HG02623 (cell line): ENCODE measurements at regions not wholly inside any gene's neighbourhood (a gene's known extent, or its start where the extent isn't known, plus 50 kb on each side); places are given as distances from the start of the nearest gene placed in this dataset.
"Not testable (repeated sequence)": the region's sequence is repeated elsewhere in the genome, so short reads cannot be mapped to it uniquely, and the experiment has no call there.

Experiments
- ATAC-seq: cut with Tn5 transposase; IDR thresholded peaks from one replicate; pipeline ENCODE4 v1.9.1; 2021; ENCODE audit warnings: moderate library complexity; ENCODE audit not compliant: unreplicated experiment

DNA sequence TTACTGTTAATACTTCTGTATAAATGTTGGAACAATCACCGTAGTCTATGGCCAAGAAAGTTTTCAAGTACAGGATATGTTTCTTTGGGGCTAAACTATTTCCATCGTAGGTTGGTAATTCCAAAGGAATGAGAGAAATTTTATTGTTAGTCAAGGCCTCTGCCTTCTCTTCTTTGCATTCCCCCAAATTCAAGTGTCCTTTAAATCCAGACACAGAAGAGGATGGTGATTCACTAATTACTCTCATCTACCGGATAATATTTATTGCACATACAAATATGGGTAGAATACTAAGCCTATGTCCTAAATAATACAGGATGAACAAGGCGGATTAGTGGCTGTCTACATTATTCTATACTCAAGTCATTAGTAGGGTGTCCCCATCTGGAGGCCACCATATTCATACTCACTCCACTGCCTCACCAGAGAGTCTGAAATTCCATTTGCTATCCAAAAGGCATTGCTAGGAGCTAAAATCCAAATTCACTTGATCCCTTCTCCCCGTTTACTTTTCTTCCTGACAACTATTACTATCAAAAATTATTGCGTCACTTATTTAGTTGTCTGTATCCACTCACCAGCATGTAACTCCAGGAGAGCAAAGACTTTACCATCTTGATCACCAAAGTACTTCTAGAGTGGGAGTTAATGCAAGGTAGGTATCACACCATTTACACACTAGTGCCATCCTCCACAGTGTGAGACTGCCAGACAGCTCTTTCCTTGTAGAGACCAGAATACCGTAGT is 82.4 kb upstream of the SGCG start:
- ATAC-seq = no peak

DNA sequence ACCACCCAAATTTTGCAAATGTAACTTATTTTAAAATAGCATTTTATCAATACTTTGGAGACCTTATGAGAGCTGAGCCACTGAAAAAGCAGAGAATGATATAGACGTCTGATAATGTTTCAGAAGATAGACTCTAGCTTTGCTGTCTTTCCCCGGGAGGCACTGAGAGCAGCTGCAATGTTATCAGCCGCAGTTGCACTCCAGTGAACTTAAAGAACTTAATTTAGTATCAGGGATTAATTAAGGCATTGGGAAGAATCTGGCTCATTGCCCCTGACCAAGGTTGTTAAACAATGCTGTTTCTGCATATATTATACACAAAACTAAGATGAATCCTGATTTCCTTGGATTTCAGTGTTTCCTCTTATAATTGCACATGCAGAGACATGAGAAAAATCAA is 75.7 kb upstream of the SGCG start:
- no peak for ATAC-seq

DNA sequence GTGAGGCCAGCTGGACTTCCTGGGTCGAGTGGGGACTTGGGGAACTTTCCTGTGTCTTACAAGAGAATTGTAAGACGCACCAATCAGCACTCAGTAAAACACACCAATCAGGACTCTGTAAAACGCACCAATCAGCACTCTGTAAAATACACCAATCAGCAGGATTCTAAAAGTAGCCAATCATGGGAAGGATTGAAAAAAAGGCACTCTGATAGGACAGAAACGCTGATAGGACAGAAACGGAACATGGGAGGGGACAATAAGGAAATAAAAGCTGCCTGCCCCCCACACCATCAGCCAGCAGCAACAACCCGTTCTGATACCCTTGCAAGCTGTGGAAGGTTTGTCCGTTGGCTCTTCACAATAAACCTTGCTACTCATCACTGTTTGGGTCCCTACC is 73.1 kb upstream of the SGCG start:
- no peak for ATAC-seq

GRCh38 chr13:23119131-23119530 is 61.6 kb upstream of the SGCG start:
- no peak for ATAC-seq

- not testable (repeated sequence) for ATAC-seq
Observed at GRCh38 chr13:23127540-23127939, 53.2 kb upstream of the SGCG start.

GRCh38 chr13:23129331-23129730 is 51.4 kb upstream of the SGCG start:
- ATAC-seq = no peak
